Duodenal mucosa (tissue), 2 donors: ENCODE measurements at regions not wholly inside any gene's neighbourhood (a gene's known extent, or its start where the extent isn't known, plus 50 kb on each side); places are given as distances from the start of the nearest gene placed in this dataset.
"Not testable (repeated sequence)": the region's sequence is repeated elsewhere in the genome, so short reads cannot be mapped to it uniquely, and the experiment has no call there.

Experiments
- H3K27ac ChIP-seq: one replicate; pipeline ENCODE4 v1.7.0; 2013; ENCODE audit warnings: low read depth, low read length
- H3K27me3 ChIP-seq, 2 donors: one replicate each; pipeline ENCODE4 v1.7.0; 2013; ENCODE audit warnings: low read length in 2 of 2, control low read depth in 1 of 2; ENCODE audit not compliant: insufficient read depth in 2 of 2, control insufficient read depth in 1 of 2
- H3K36me3 ChIP-seq, 2 donors: one replicate each; pipeline ENCODE4 v1.7.0; 2013; ENCODE audit warnings: low read length in 2 of 2, control low read depth in 1 of 2; ENCODE audit not compliant: insufficient read depth in 2 of 2, control insufficient read depth in 1 of 2
- H3K4me1 ChIP-seq, 2 donors: one replicate each; pipeline ENCODE4 v1.7.0; 2013; ENCODE audit warnings: low read length in 2 of 2, control low read depth in 1 of 2; ENCODE audit not compliant: insufficient read depth in 2 of 2, control insufficient read depth in 1 of 2
- H3K4me3 ChIP-seq, 2 donors: one replicate each; pipeline ENCODE4 v1.7.0; 2013; ENCODE audit warnings: low read length in 2 of 2, low read depth in 1 of 2
- H3K9ac ChIP-seq, 2 donors: one replicate each; pipeline ENCODE4 v1.7.0; 2013; ENCODE audit warnings: low read length in 2 of 2, low read depth in 1 of 2
- H3K9me3 ChIP-seq, 2 donors: one replicate each; pipeline ENCODE4 v1.7.0; 2013; ENCODE audit warnings: low read length in 2 of 2, control low read depth in 1 of 2; ENCODE audit not compliant: control insufficient read depth in 1 of 2

DNA sequence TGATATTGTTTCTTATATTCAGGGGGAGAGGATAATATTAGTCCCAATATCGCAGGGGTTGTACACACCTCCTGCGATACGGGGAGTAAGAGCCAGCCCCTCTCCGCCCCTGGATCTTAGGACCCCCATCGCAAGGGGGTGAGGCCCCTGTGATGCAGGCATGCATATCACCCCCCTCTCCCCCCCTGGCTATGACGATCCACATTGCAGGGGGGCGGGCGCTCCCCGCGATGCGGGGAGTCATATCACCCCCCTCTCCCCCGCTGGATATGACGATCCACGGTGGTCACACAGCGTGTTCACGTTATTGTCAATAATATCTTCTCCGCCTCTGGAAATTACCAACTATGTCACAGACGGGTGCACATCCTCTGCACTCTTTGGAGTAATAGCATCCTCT lies 420.7 kb downstream of the DIRAS2 start:
- not testable (repeated sequence) for H3K36me3 ChIP-seq, H3K27ac ChIP-seq, H3K4me3 ChIP-seq, H3K9ac ChIP-seq, H3K4me1 ChIP-seq, H3K9me3 ChIP-seq, H3K27me3 ChIP-seq

DNA sequence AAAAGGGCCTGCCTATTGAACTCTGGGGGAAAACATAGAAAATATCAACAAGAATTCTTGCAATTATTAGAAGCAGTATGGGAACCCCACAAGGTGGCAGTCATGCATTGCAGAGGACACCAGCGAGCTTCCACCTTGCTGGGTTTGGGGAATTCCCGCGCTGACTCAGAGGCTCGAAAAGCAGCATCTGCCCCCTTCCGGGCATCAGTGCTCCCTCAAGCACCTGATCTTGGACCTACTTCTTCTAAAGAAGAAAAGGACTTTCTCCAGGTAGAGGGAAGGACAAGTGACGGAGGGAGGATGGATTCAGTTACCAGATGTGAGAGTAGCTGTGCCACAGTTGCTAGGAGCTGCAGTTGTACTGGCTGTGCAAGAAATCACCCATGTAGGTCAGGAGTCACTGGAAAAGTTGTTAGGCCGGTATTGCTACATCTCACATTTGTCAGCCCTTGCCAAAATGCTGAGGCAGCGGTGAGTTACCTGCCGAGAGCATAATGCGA lies 415.7 kb downstream of the DIRAS2 start:
- not testable (repeated sequence) for H3K4me1 ChIP-seq, H3K9me3 ChIP-seq, H3K36me3 ChIP-seq, H3K4me3 ChIP-seq, H3K27me3 ChIP-seq, H3K27ac ChIP-seq, H3K9ac ChIP-seq

DNA sequence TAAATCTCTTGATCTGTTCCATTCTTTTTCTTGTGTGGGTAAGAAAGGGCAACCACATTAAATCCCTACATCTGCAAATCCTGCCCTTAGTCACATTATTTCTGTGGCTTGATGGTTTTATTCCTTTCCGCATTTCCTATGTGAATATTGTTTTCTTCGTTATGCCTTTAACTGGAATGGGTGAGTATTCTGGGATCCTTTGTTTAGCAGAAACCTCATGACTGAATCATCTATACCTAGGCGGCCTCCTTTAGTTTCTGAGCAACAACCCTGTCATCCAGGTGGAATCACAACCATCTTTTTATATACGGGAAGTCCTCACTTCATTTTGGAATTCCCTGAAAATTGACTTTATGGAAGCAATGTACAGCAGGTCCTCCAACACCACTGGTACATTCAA lies 409.5 kb downstream of the DIRAS2 start:
- H3K4me3 ChIP-seq, H3K9me3 ChIP-seq, H3K27me3 ChIP-seq, H3K27ac ChIP-seq, H3K36me3 ChIP-seq, H3K4me1 ChIP-seq, H3K9ac ChIP-seq: not testable (repeated sequence)

DNA sequence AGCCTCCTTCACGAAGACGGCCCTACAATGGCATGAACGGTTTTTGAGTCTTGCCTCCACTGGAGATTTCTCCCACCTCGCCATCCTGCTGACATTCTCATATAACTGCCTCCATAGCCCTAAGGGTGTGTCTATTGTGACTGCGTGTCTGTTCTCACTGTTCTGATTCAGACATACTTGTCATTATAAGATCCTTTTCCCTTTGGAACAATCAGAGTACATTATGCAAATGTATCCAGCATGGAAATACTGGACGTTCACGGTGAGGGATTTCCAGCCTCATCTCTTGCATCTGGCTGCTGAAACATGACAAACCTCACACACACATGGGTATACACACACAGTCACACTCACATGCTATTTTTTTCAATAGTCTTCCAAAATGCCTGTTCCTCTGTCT lies 402.1 kb downstream of the DIRAS2 start:
- H3K36me3 ChIP-seq, result no peaks in the 10 kb centered on the region
- H3K9me3 ChIP-seq, result no peaks in the 10 kb centered on the region
- no peak overlapping the region for H3K4me3 ChIP-seq
- no peak overlapping the region for H3K9ac ChIP-seq
- no peaks in the 10 kb centered on the region for H3K27me3 ChIP-seq
- H3K27ac ChIP-seq, result no peak overlapping the region
- no peaks in the 10 kb centered on the region for H3K4me1 ChIP-seq

DNA sequence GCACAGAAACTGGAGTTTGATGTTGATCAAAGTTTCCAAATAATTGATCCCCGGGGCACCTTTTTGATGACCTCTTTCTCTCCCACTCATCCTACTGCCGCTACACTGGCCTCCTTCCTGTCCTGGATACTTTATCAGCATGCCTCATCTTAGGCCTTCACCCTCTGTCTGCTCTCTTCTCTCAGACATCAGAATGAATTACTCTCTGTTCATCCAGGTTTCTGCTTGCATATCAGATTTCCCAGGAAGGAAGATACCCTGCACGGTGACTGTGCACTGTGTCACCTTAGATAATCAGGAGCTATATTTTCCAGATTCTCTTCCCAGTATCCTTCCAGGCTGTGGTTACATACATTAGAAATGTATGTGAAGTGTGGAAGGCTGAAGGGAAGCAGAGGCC lies 397.0 kb downstream of the DIRAS2 start:
- H3K4me3 ChIP-seq, result no peak overlapping the region
- H3K9me3 ChIP-seq, result no peaks in the 10 kb centered on the region
- H3K27me3 ChIP-seq, result no peaks in the 10 kb centered on the region
- H3K9ac ChIP-seq, result no peak overlapping the region
- H3K27ac ChIP-seq, result no peak overlapping the region
- H3K4me1 ChIP-seq, result no peaks in the 10 kb centered on the region
- H3K36me3 ChIP-seq, result no peaks in the 10 kb centered on the region

DNA sequence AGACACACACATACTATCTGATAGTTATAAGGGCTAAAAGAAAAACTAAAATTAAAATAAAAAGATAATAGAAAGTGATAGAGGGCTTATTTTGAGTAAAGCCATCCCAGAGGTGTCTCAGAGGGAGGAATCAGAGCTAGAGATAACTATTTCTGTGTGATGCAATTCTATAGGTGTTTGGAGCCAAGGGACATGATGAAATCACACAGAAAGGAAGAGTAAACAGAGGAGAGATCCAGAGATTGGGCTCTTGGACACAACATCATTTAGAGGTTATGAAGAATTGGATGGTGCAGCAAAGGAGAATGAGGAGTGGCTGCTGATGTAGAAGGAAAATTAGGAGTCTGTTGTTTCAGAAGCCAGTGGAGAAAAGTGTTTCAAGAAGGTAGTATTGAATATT lies 393.5 kb downstream of the DIRAS2 start:
- Histone ChIP-seq H3K9ac (no peak overlapping the region), H3K27ac (no peak overlapping the region), H3K4me3 (no peak overlapping the region), H3K27me3 (no peaks in the 10 kb centered on the region), H3K9me3 (no peaks in the 10 kb centered on the region), H3K4me1 (no peaks in the 10 kb centered on the region), H3K36me3 (no peaks in the 10 kb centered on the region)

DNA sequence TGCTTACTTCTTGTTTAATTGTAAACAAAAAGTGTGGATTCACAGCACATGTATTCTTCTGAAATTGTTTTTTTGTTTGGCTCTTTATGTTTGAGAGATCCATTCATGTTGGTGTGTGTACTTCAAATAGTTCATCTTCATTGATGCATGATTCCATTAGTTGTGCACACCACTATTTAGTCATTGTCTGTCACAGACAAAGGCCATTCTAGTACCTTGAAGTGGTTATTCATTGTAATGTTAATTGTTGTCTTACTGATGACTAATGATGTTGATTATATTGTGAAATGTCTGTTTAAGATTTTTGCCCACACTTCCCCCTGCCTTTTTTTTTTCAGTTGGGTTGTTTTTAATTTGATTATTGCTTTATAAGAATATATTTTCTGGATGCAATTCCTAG lies 391.3 kb downstream of the DIRAS2 start:
- H3K9me3 ChIP-seq, result no peaks in the 10 kb centered on the region
- H3K4me1 ChIP-seq, result no peaks in the 10 kb centered on the region
- no peak overlapping the region for H3K27ac ChIP-seq

DNA sequence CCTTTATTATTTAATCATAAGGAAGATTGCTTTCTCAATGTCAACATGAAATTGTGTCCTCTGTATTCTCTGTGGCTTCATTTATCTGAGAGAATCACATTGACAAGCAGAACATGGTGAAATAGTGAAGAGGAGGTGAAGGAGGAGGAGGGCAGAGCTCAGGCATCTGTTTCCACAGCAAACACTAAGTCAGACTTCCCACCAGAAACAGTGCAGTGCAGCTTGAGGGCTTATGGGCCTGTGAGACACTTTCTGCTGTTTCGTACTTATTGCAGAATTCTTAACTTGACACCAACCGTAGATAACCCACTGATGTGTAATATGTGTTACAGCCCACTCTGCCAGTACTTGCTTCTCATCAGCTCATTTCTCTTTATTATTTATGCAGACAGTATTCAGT lies 386.3 kb downstream of the DIRAS2 start:
- Histone ChIP-seq H3K4me3 (no peak overlapping the region), H3K4me1 (no peaks in the 10 kb centered on the region), H3K9ac (no peak overlapping the region), H3K27ac (no peak overlapping the region), H3K9me3 (peaks cover 0 to 7% of the 10 kb centered on the region in 2 donors), H3K27me3 (no peaks in the 10 kb centered on the region), H3K36me3 (no peaks in the 10 kb centered on the region)

More for the DNA sequence above, 391.3 kb downstream of the DIRAS2 start:
- Histone ChIP-seq H3K4me3 (no peak overlapping the region), H3K9ac (no peak overlapping the region), H3K27me3 (no peaks in the 10 kb centered on the region), H3K36me3 (no peaks in the 10 kb centered on the region)

DNA sequence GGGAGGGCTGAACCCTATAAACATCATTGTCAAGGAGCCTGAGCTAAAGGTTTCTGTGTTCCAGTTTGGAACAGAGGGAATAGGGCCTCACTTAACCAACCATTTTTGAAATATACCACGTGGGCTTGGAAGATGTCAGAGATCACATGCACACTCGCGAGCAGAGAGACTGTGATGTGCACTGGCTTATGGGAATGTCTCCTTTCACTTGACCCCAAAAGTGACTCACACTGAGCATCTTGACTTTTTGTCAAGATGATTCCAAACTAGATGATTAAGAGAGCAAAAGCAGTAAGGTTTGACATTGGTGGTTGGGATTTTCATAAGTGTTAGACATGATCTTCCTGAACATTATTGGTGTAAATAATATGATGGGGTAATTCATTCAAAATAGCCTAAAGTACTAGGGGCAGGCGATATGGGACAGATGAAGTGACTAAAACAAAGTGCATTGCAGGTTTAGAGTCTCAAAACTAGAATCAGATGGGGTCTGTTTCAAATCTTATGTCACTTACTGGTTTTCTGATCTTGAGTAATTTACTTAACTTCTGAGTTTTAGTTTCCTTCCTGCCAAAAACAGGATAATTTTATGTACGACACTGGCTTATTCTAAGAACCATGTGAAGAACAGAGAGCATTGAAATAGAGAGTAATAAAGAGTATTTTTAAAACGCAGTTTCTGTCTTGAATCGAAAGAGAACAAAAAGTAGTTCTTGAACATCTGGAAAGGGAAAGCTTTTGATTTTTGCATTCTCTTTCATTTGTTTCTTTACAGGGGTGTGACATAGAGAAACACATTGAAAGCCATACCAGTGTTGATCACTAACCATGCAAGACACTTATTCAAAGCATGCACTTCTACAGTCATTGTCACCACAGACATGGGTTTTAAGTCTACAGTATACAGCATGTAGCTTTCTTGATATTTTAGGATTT lies 383.0 kb downstream of the DIRAS2 start:
- Histone ChIP-seq H3K27me3 (no peaks in the 10 kb centered on the region), H3K36me3 (no peaks in the 10 kb centered on the region), H3K27ac (no peak overlapping the region), H3K4me1 (no peaks in the 10 kb centered on the region), H3K9ac (no peak overlapping the region), H3K4me3 (no peak overlapping the region), H3K9me3 (peaks cover 4 to 17% of the 10 kb centered on the region in 2 donors)

DNA sequence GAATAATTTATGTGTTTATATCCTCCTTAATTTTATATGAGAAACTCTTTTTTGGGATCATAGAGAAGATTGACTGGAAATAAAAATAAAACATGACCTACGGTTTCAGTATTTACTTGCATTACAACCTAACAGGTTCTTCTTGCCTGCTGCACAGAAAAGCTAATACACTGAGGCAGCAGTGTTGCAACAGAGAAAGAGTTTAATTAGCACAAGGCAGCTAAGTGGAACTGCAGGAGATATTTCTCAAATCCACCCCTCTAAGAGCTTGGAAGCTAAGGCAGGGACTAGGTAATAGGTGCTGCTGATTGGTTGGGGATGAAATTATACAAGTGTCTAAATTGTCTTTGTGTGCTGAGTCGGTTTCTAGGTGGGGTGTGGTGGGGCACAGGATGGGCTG lies 380.9 kb downstream of the DIRAS2 start:
- H3K36me3 ChIP-seq, result no peaks in the 10 kb centered on the region
- H3K4me1 ChIP-seq, result no peaks in the 10 kb centered on the region
- no peak overlapping the region for H3K4me3 ChIP-seq
- H3K9ac ChIP-seq, result no peak overlapping the region
- no peaks in the 10 kb centered on the region for H3K27me3 ChIP-seq
- H3K9me3 ChIP-seq, result peaks cover 4 to 17% of the 10 kb centered on the region in 2 donors
- H3K27ac ChIP-seq, result no peak overlapping the region
